MCF 10A (cell line): ENCODE measurements at regions not wholly inside any gene's neighbourhood (a gene's known extent, or its start where the extent isn't known, plus 50 kb on each side); places are given as distances from the start of the nearest gene placed in this dataset.
"Not testable (repeated sequence)": the region's sequence is repeated elsewhere in the genome, so short reads cannot be mapped to it uniquely, and the experiment has no call there.

Source experiments
- BruUV-seq: library from RNA; stranded (reverse); fragments of 400-500 nt; replicated peaks from 2 replicates; lab custom pipeline; 2021; lab: Mats Ljungman, UMichigan
- CTCF ChIA-PET: fragments of 300-600 bp; sonication (Branson Sonifier 250); formaldehyde crosslinking; extraction: SDS; loops from one replicate; lab custom pipeline; 2021; ENCODE audit warnings: antibody characterized with exemption, inconsistent platforms; lab: Yijun Ruan, JAX
- POLR2A ChIA-PET: fragments of 300-600, 350-650 bp; sonication (Branson Sonifier 250); formaldehyde crosslinking; extraction: SDS; loops from one replicate; lab custom pipeline; 2020; ENCODE audit warnings: antibody characterized with exemption, inconsistent platforms; lab: Yijun Ruan, JAX
- DNase-seq: peaks from one replicate; pipeline ENCODE4 v3.0.0-alpha.2; 2018; ENCODE audit not compliant: unreplicated experiment
- H3K27ac Mint-ChIP-seq: one replicate; pipeline ENCODE4 v1.8.0; 2022; ENCODE audit warnings: mild to moderate bottlenecking, low read depth, mixed read lengths; ENCODE audit not compliant: unreplicated experiment
- H3K27me3 Mint-ChIP-seq: one replicate; pipeline ENCODE4 v1.8.0; 2022; ENCODE audit warnings: mixed read lengths; ENCODE audit not compliant: insufficient read depth, unreplicated experiment
- H3K36me3 Mint-ChIP-seq: one replicate; pipeline ENCODE4 v1.8.0; 2022; ENCODE audit warnings: mild to moderate bottlenecking, moderate library complexity, mixed read lengths; ENCODE audit not compliant: insufficient read depth, unreplicated experiment
- H3K4me1 Mint-ChIP-seq: one replicate; pipeline ENCODE4 v1.8.0; 2022; ENCODE audit warnings: mixed read lengths; ENCODE audit not compliant: insufficient read depth, unreplicated experiment
- H3K4me3 Mint-ChIP-seq: one replicate; pipeline ENCODE4 v1.8.0; 2022; ENCODE audit warnings: mild to moderate bottlenecking, moderate library complexity, mixed read lengths; ENCODE audit not compliant: unreplicated experiment
- H3K9me3 Mint-ChIP-seq: one replicate; pipeline ENCODE4 v1.8.0; 2022; ENCODE audit warnings: mixed read lengths; ENCODE audit not compliant: unreplicated experiment
- CTCF ChIP-seq: fragments of 200-600 bp; IDR thresholded peaks from one replicate; pipeline ENCODE4 v1.8.0; 2022; ENCODE audit warnings: antibody characterized with exemption, mild to moderate bottlenecking; ENCODE audit not compliant: unreplicated experiment
- intact Hi-C: fragments of 100-400 bp; cut with micrococcal nuclease; formaldehyde crosslinking; loops from 2 replicates; pipeline ENCODE4 v1.14.1; 2022

- Mint-ChIP-seq H3K9me3 (peaks cover 11% of the 10 kb centered on the region), H3K4me3 (no peak overlapping the region), H3K27me3 (no peaks in the 10 kb centered on the region), H3K4me1 (peaks cover 6% of the 10 kb centered on the region), H3K36me3 (no peaks in the 10 kb centered on the region), H3K27ac (no peak overlapping the region)
- intact Hi-C loops: no loop called here
- POLR2A ChIA-PET: no interaction called here
- TF ChIP-seq CTCF: no peak
- no peak for DNase-seq
- BruUV-seq: no TSS peak
- CTCF ChIA-PET: no interaction called here
These were observed 89.0 kb upstream of the GC start for GRCh38 chr4:71872767-71873415.

- CTCF ChIA-PET: interaction anchor here (0.8 kb wide), 1 partner anchor 15 kb away, joined by 3 read pairs; no protein-coding TSS in a partner anchor
- intact Hi-C loops: no loop called here
- no peak overlapping the region for H3K4me3 Mint-ChIP-seq
These were observed 94.5 kb upstream of the GC start for GRCh38 chr4:71878376-71878775.

GRCh38 chr4:71882113-71882841 lies 98.4 kb upstream of the GC start:
- Mint-ChIP-seq H3K36me3 (no peaks in the 10 kb centered on the region), H3K27me3 (no peaks in the 10 kb centered on the region), H3K27ac (no peak overlapping the region), H3K9me3 (no peaks in the 10 kb centered on the region), H3K4me3 (no peak overlapping the region), H3K4me1 (no peaks in the 10 kb centered on the region)
- no peak for DNase-seq
- ChIA-PET POLR2A (no interaction called here), CTCF (no interaction called here)
- no peak for TF ChIP-seq CTCF
- intact Hi-C loops: no loop called here
- BruUV-seq: no TSS peak

More at GRCh38 chr4:71878376-71878775, 94.5 kb upstream of the GC start:
- no peak for TF ChIP-seq CTCF
- no TSS peak for BruUV-seq
- POLR2A ChIA-PET: no interaction called here
- peak overlapping the region; percentile 49 for H3K27ac Mint-ChIP-seq
- no peaks in the 10 kb centered on the region for H3K27me3 Mint-ChIP-seq
- DNase-seq: no peak
- peaks cover 11% of the 10 kb centered on the region for H3K9me3 Mint-ChIP-seq
- H3K4me1 Mint-ChIP-seq: peaks cover 6% of the 10 kb centered on the region
- H3K36me3 Mint-ChIP-seq: no peaks in the 10 kb centered on the region

- BruUV-seq, H3K36me3 Mint-ChIP-seq, DNase-seq, intact Hi-C loops, CTCF ChIA-PET, H3K27ac Mint-ChIP-seq, H3K27me3 Mint-ChIP-seq, H3K4me3 Mint-ChIP-seq, H3K9me3 Mint-ChIP-seq, H3K4me1 Mint-ChIP-seq, POLR2A ChIA-PET: not testable (repeated sequence)
These were observed 116.5 kb upstream of the GC start for GRCh38 chr4:71900366-71900765.

GRCh38 chr4:71905594-71905993 lies 121.7 kb upstream of the GC start:
- H3K36me3 Mint-ChIP-seq, CTCF ChIA-PET, H3K4me3 Mint-ChIP-seq, BruUV-seq, H3K9me3 Mint-ChIP-seq, H3K27ac Mint-ChIP-seq, intact Hi-C loops, DNase-seq, POLR2A ChIA-PET, H3K27me3 Mint-ChIP-seq, H3K4me1 Mint-ChIP-seq: not testable (repeated sequence)
